H1 (cell line): ENCODE measurements at regions not wholly inside any gene's neighbourhood (a gene's known extent, or its start where the extent isn't known, plus 50 kb on each side); places are given as distances from the start of the nearest gene placed in this dataset.

Experiments
- CTCF ChIA-PET: fragments of 300-600 bp; sonication (Branson Sonifier 250); formaldehyde crosslinking; loops from one replicate; lab custom pipeline; 2021; ENCODE audit not compliant: partially characterized antibody; lab: Charles Lee
- POLR2A ChIA-PET: fragments of 300-600 bp; sonication (Branson Sonifier 250); formaldehyde crosslinking; loops from one replicate; lab custom pipeline; 2021; ENCODE audit warnings: inconsistent platforms; ENCODE audit not compliant: partially characterized antibody; lab: Charles Lee
- DNase-seq, 2 experiments: peaks; one replicate each; pipeline versions ENCODE4 v3.0.0 to v3.0.0-alpha.2; 2010 to 2022; ENCODE audit warnings: low spot score in 2 of 2, low read depth in 1 of 2, mixed read lengths in 1 of 2
- FAIRE-seq: peaks from 2 replicates; lab custom pipeline; 2011; peaks lifted over from hg19 to GRCh38; lab: Jason Lieb, UNC
- H2AFZ ChIP-seq: 2 replicates; pipeline ENCODE4 v1.8.1; 2012; ENCODE audit warnings: low read length, inconsistent platforms
- H2AK5ac ChIP-seq: 2 replicates; pipeline ENCODE4 v1.6.1; 2013; ENCODE audit warnings: low read depth, low read length
- H2BK120ac ChIP-seq: replicated peaks from 2 replicates; pipeline ENCODE3; 2013; ENCODE audit warnings: low read depth, low read length, inconsistent platforms
- H2BK12ac ChIP-seq: 2 replicates; pipeline ENCODE4 v1.6.1; 2013; ENCODE audit warnings: low read depth, low read length
- H2BK15ac ChIP-seq: 2 replicates; pipeline ENCODE4 v1.6.1; 2013; ENCODE audit warnings: low read length
- H2BK20ac ChIP-seq: 2 replicates; pipeline ENCODE4 v1.6.1; 2013; ENCODE audit warnings: low read length
- H2BK5ac ChIP-seq: 2 replicates; pipeline ENCODE4 v1.6.1; 2013; ENCODE audit warnings: low read depth, low read length
- H3K14ac ChIP-seq: 2 replicates; pipeline ENCODE4 v1.6.1; 2013; ENCODE audit warnings: inconsistent platforms; ENCODE audit not compliant: insufficient read length
- H3K18ac ChIP-seq: 2 replicates; pipeline ENCODE4 v1.6.1; 2013; ENCODE audit warnings: low read length; ENCODE audit errors: extremely low read depth
- H3K23ac ChIP-seq: 2 replicates; pipeline ENCODE4 v1.6.1; 2013; ENCODE audit warnings: inconsistent platforms; ENCODE audit not compliant: insufficient read length
- H3K23me2 ChIP-seq: 2 replicates; pipeline ENCODE4 v1.6.1; 2013; ENCODE audit warnings: low read depth, low read length
- H3K27ac ChIP-seq: 2 replicates; pipeline ENCODE4 v1.6.1; 2011; ENCODE audit warnings: low read depth, low read length, inconsistent platforms
- H3K27me3 ChIP-seq, 4 experiments: replicated peaks in 1 of 4; 1 replicate in 1 of 4; 2 replicates in 3 of 4; pipeline versions ENCODE4 v1.6.1 to v1.8.1; 2011 to 2013; ENCODE audit warnings: low read length in 3 of 4, mild to moderate bottlenecking in 3 of 4, inconsistent platforms in 2 of 4, mixed read lengths in 2 of 4, moderate library complexity in 1 of 4; ENCODE audit not compliant: control insufficient read depth in 3 of 4, insufficient read depth in 3 of 4; ENCODE audit errors: extremely low read depth in 1 of 4
- H3K36me3 ChIP-seq, 4 experiments: 2 replicates each; pipeline versions ENCODE4 v1.6.1 to v1.8.1; 2011 to 2013; ENCODE audit warnings: mild to moderate bottlenecking in 4 of 4, low read length in 3 of 4, moderate library complexity in 2 of 4, control low read depth in 1 of 4, inconsistent platforms in 1 of 4; ENCODE audit not compliant: insufficient read depth in 4 of 4, control insufficient read depth in 2 of 4
- H3K4ac ChIP-seq: replicated peaks from 2 replicates; pipeline ENCODE3; 2013; ENCODE audit warnings: low read length, low read depth, mixed read lengths, inconsistent platforms; ENCODE audit not compliant: insufficient read length
- H3K4me1 ChIP-seq, 4 experiments: replicated peaks in 1 of 4; 1 replicate in 1 of 4; 2 replicates in 3 of 4; pipeline versions ENCODE4 v1.6.1 to v1.8.1; 2011 to 2013; ENCODE audit warnings: low read length in 3 of 4, inconsistent platforms in 2 of 4, mixed read lengths in 1 of 4; ENCODE audit not compliant: insufficient read depth in 4 of 4, control insufficient read depth in 3 of 4
- H3K4me2 ChIP-seq, 2 experiments: 2 replicates each; pipeline versions ENCODE4 v1.6.1 to v1.8.1; 2011 to 2013; ENCODE audit warnings: low read depth in 2 of 2, low read length in 2 of 2, control low read depth in 1 of 2, inconsistent platforms in 1 of 2, mild to moderate bottlenecking in 1 of 2; ENCODE audit not compliant: insufficient read depth in 1 of 2
- H3K4me3 ChIP-seq, 4 experiments: fragments of 200-600, 300-600 bp in 1 of 4; sonication (generic), shearing (Covaris generic), sonication (Bioruptor Twin) in 1 of 4; 2 replicates each; pipeline versions ENCODE4 v1.5.1 to v1.8.1; 2011 to 2016; ENCODE audit warnings: low read length in 4 of 4, low read depth in 3 of 4, control low read depth in 2 of 4, inconsistent platforms in 2 of 4, mild to moderate bottlenecking in 2 of 4, mixed read lengths in 1 of 4, moderate library complexity in 1 of 4; ENCODE audit not compliant: insufficient read depth in 2 of 4; ENCODE audit errors: extremely low read depth in 1 of 4
- H3K56ac ChIP-seq: replicated peaks from 2 replicates; pipeline ENCODE3; 2013; ENCODE audit warnings: low read depth, mild to moderate bottlenecking, mixed read lengths, low read length, inconsistent platforms; ENCODE audit not compliant: insufficient read length
- H3K79me1 ChIP-seq: 2 replicates; pipeline ENCODE4 v1.6.1; 2013; ENCODE audit warnings: low read depth, low read length, control low read depth
- H3K79me2 ChIP-seq, 2 experiments: 2 replicates each; pipeline versions ENCODE4 v1.6.1 to v1.8.1; 2012 to 2013; ENCODE audit warnings: low read length in 2 of 2, mild to moderate bottlenecking in 2 of 2, inconsistent platforms in 1 of 2; ENCODE audit not compliant: insufficient read depth in 2 of 2, control insufficient read depth in 1 of 2
- H3K9ac ChIP-seq, 4 experiments: replicated peaks in 1 of 4; 1 replicate in 1 of 4; 2 replicates in 3 of 4; pipeline versions ENCODE4 v1.6.1 to v1.8.1; 2011 to 2013; ENCODE audit warnings: low read depth in 3 of 4, low read length in 3 of 4, control low read depth in 2 of 4, mild to moderate bottlenecking in 2 of 4, moderate library complexity in 2 of 4, inconsistent platforms in 1 of 4; ENCODE audit errors: extremely low read depth in 1 of 4
- H3K9me3 ChIP-seq, 2 experiments: 2 replicates each; pipeline versions ENCODE4 v1.6.1 to v1.8.1; 2012 to 2013; ENCODE audit warnings: mild to moderate bottlenecking in 2 of 2, moderate library complexity in 2 of 2, control low read depth in 1 of 2, inconsistent platforms in 1 of 2, low read depth in 1 of 2, low read length in 1 of 2, mixed read lengths in 1 of 2; ENCODE audit not compliant: insufficient read depth in 2 of 2
- H4K20me1 ChIP-seq, 2 experiments: replicated peaks in 1 of 2; 2 replicates each; pipeline versions ENCODE3 to v1.8.1; 2011 to 2013; ENCODE audit warnings: inconsistent platforms in 2 of 2, low read length in 2 of 2, mild to moderate bottlenecking in 1 of 2; ENCODE audit not compliant: insufficient read depth in 2 of 2, control insufficient read depth in 1 of 2
- H4K5ac ChIP-seq: 2 replicates; pipeline ENCODE4 v1.6.1; 2013; ENCODE audit warnings: low read length, low read depth, mixed read lengths, inconsistent platforms; ENCODE audit not compliant: insufficient read length
- H4K8ac ChIP-seq: 2 replicates; pipeline ENCODE4 v1.8.0; 2013; ENCODE audit warnings: mild to moderate bottlenecking, moderate library complexity, low read length, inconsistent platforms; ENCODE audit not compliant: insufficient read depth; ENCODE audit errors: extremely low read depth
- H4K91ac ChIP-seq: replicated peaks from 2 replicates; pipeline ENCODE3; 2013; ENCODE audit warnings: low read length, mixed read lengths, inconsistent platforms; ENCODE audit not compliant: insufficient read length
- PHF8 ChIP-seq: fragments of 200-600 bp; sonication (generic); conservative IDR thresholded peaks from 2 replicates; pipeline ENCODE4 v1.7.1; 2012; ENCODE audit warnings: low read depth, mild to moderate bottlenecking, inconsistent platforms, low read length, moderate library complexity
- POU5F1 ChIP-seq: IDR thresholded peaks from 2 replicates; pipeline ENCODE4 v1.6.1; 2011; ENCODE audit warnings: low read depth, mild to moderate bottlenecking, low read length, moderate library complexity
- RFX5 ChIP-seq: IDR thresholded peaks from 2 replicates; pipeline ENCODE4 v1.6.1; 2011; ENCODE audit warnings: low read depth, low read length, improper control_type of control experiment, borderline replicate concordance
- WGBS, 2 experiments: shearing (Covaris generic) in 1 of 2; methylation state at CpG; one replicate each; pipeline versions ENCODE4 v1.1.6 to v1.1.7; 2013 to 2015; ENCODE audit warnings: low lambda C conversion rate in 2 of 2, mixed read lengths in 2 of 2, inconsistent platforms in 1 of 2, low coverage in 1 of 2, missing lambda C conversion rate in 1 of 2; ENCODE audit not compliant: insufficient replicate concordance in 2 of 2, insufficient coverage in 1 of 2, insufficient read length in 1 of 2; ENCODE audit errors: extremely low coverage in 1 of 2, missing lambda C conversion rate in 1 of 2; 5-methylcytosine and 5-hydroxymethylcytosine counted together

DNA sequence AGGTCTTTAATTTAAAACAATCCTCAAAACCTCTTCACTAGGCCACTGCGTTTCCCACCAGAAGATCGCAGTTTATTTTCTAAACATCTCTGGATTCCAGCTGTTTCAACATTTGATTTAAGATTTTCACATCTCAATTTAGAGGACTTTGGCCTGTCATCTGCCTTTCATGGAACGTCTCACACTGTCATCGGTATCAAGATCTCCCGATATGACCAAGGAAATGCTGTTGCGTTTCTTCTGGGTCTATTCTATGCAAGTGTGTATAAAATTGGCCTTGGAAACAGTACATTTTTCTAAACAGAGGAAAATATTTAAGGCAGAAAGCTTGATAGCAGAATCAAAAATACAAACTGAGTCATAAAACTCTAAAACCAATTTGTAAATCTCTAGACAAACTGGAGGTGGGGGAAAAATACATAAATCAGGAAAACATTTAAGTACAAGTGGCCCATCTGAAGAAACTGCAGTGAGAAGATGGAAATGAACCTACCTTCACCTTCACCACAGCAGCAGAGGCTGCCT lies 53.6 kb upstream of the SIMC1 start:
- H2AFZ ChIP-seq: no peak overlapping the region
- H3K27ac ChIP-seq: no peak overlapping the region
- no peak overlapping the region for H2BK120ac ChIP-seq
- H3K4me3 ChIP-seq: no peak overlapping the region
- no peak for FAIRE-seq
- H2BK20ac ChIP-seq: no peak overlapping the region
- H3K36me3 ChIP-seq: no peaks in the 10 kb centered on the region
- H3K4ac ChIP-seq: no peak overlapping the region
- peaks cover 0 to 2% (median 0%) of the 10 kb centered on the region in 4 experiments; a peak in 1 of 7 replicates for H3K27me3 ChIP-seq
- no peaks in the 10 kb centered on the region for H3K79me2 ChIP-seq
- no peak overlapping the region for H4K5ac ChIP-seq
- H3K56ac ChIP-seq: no peak overlapping the region
- WGBS, 2 experiments: 92% methylated on average over 6 of the region's 6 CpGs; no CpG with 5 or more reads in 1 of the 2 experiments
- no peak overlapping the region for H3K18ac ChIP-seq
- no peak overlapping the region for H4K8ac ChIP-seq
- POLR2A ChIA-PET: no interaction called here
- H3K9ac ChIP-seq: no peak overlapping the region
- no peak overlapping the region for H2BK5ac ChIP-seq
- no peaks in the 10 kb centered on the region for H3K9me3 ChIP-seq
- CTCF ChIA-PET: no interaction called here
- H4K20me1 ChIP-seq: no peaks in the 10 kb centered on the region
- TF ChIP-seq RFX5: no peak
- no peak for TF ChIP-seq POU5F1
- no peak for TF ChIP-seq PHF8
- no peaks in the 10 kb centered on the region for H3K79me1 ChIP-seq
- peaks cover 0 to 4% (median 2%) of the 10 kb centered on the region in 4 experiments; a peak in 1 of 7 replicates for H3K4me1 ChIP-seq
- DNase-seq: no peak
- H3K4me2 ChIP-seq: no peak overlapping the region
- no peak overlapping the region for H2AK5ac ChIP-seq
- H3K14ac ChIP-seq: no peak overlapping the region
- H4K91ac ChIP-seq: no peak overlapping the region
- H2BK15ac ChIP-seq: no peak overlapping the region
- H3K23me2 ChIP-seq: no peaks in the 10 kb centered on the region
- H2BK12ac ChIP-seq: no peak overlapping the region
- no peak overlapping the region for H3K23ac ChIP-seq
